Epithelial cell of esophagus (primary cell): ENCODE measurements at regions not wholly inside any gene's neighbourhood (a gene's known extent, or its start where the extent isn't known, plus 50 kb on each side); places are given as distances from the start of the nearest gene placed in this dataset.

Experiments used
- DNase-seq: peaks from one replicate; pipeline ENCODE4 v3.0.0; 2010; ENCODE audit warnings: low read depth
- H3K4me3 ChIP-seq: 2 replicates; pipeline ENCODE4 v1.5.1; 2011; ENCODE audit warnings: mild to moderate bottlenecking, low read length, control low read depth
- CTCF ChIP-seq: IDR thresholded peaks from 2 replicates; pipeline ENCODE4 v1.5.1; 2011; ENCODE audit warnings: low read depth, mild to moderate bottlenecking, low read length, control low read depth, inconsistent platforms; ENCODE audit not compliant: insufficient read depth; ENCODE audit errors: missing control alignments

- no peak for TF ChIP-seq CTCF
- H3K4me3 ChIP-seq = no peak overlapping the region
- no peak for DNase-seq
Measured at GRCh38 chr13:33973194-33973593, 155.2 kb downstream of the RFC3 start.

GRCh38 chr13:33976965-33977364 lies 159.0 kb downstream of the RFC3 start:
- TF ChIP-seq CTCF = no peak
- H3K4me3 ChIP-seq = no peak overlapping the region
- DNase-seq = peak; percentile 47

GRCh38 chr13:33978653-33979052 lies 160.7 kb downstream of the RFC3 start:
- no peak for TF ChIP-seq CTCF
- no peak overlapping the region for H3K4me3 ChIP-seq
- no peak for DNase-seq

GRCh38 chr13:33992881-33993336 lies 175.0 kb downstream of the RFC3 start:
- no peak overlapping the region for H3K4me3 ChIP-seq
- TF ChIP-seq CTCF = no peak
- DNase-seq = no peak

GRCh38 chr13:33994198-33994597 lies 176.2 kb downstream of the RFC3 start:
- no peak for DNase-seq
- no peak overlapping the region for H3K4me3 ChIP-seq
- no peak for TF ChIP-seq CTCF

- H3K4me3 ChIP-seq = no peak overlapping the region
- TF ChIP-seq CTCF = no peak
- DNase-seq = peak; percentile 13
Measured at GRCh38 chr13:33994826-33995502, 177.0 kb downstream of the RFC3 start.

GRCh38 chr13:33996636-33997035 lies 178.7 kb downstream of the RFC3 start:
- TF ChIP-seq CTCF = no peak
- no peak overlapping the region for H3K4me3 ChIP-seq
- no peak for DNase-seq
